ENCODE measurements at regions not wholly inside any gene's neighbourhood (a gene's known extent, or its start where the extent isn't known, plus 50 kb on each side); places are given as distances from the start of the nearest gene placed in this dataset.

GRCh38 chr6:7489376-7489775 is 52.1 kb upstream of the DSP start:
- TF ChIP-seq CTCF (IDR thresholded peaks at IDR 0.05) = no peak
- TF ChIP-seq POLR2A (IDR thresholded peaks at IDR 0.05) = no peak
